ENCODE measurements at regions not wholly inside any gene's neighbourhood (a gene's known extent, or its start where the extent isn't known, plus 50 kb on each side); places are given as distances from the start of the nearest gene placed in this dataset.

DNA sequence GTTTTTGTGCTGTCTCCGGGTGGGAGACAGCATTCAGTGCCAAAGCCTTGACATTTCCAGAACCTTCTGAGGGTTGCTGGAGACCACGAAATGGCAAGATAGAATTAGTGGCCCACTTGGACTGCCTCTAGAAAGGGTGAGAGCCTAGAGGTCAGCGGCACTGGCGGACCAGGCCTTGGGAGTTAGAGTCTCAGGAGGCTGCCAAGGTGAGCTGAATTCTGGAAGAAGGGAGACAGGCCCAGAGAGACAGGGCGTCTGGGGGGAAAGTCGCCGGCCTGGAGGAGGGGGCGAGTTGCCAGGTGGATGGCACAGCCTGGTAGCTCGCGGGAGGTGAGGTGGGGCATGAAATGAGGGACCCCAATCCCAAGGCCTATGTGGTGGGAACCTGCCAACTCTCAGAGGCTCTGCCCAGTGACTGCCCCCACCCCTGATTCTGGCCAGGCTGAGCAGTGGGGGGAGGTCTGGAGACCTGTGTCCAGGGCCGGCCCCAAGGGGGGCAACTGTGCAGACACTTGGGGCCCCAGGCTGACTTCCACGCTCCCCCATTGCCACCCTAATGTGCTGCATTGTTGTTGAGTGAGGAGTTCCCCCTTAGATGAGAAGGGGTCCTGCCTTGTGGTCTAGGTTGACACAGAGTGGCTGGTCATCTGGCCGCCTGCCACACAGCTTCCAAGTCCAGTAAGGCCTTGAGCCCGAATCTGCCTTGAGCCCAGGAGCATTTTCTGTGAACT, 211.1 kb upstream of the CIBAR2 start:
- H3K27me3 ChIP-seq (ENCODE audit: control insufficient read depth in 5 of 5, insufficient read depth in 4 of 5, low read length in 5 of 5), result peaks cover 0 to 3% (median 0%) of the 10 kb centered on the region in 5 donors
- peak overlapping the region; percentile 83 for H3K27ac ChIP-seq (ENCODE audit: low read depth, low read length)
- no peak overlapping the region for H3K4me3 ChIP-seq (ENCODE audit: low read depth in 1 of 5, low read length in 5 of 5)
- H3K4me1 ChIP-seq (ENCODE audit: control insufficient read depth in 5 of 5, insufficient read depth in 5 of 5, low read length in 5 of 5), result peaks cover 13 to 53% (median 40%) of the 10 kb centered on the region in 5 donors
- no peaks in the 10 kb centered on the region for H3K36me3 ChIP-seq (ENCODE audit: control insufficient read depth in 5 of 5, insufficient read depth in 5 of 5, low read length in 5 of 5)
- H3K9ac ChIP-seq (ENCODE audit: low read length in 5 of 5), result peak overlapping the region in 1 of 5 donors; percentile 28
- H3K9me3 ChIP-seq (ENCODE audit: control insufficient read depth in 5 of 5, low read length in 5 of 5), result no peaks in the 10 kb centered on the region

DNA sequence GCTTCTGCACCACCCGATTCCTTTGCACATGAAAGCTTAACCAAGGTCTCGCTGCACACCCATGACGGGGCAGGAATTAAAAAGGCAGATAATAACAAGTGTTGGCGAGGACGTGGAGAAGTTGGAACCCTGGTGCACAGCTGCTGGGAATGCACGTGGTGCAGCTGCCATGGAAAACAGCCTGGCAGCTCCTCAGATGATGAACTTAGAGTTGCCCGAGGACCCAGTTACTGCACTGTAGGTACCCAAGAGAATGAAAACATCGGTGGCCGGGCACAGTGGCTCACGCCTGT, 211.6 kb upstream of the CIBAR2 start:
- no peaks in the 10 kb centered on the region for H3K9me3 ChIP-seq (ENCODE audit: control insufficient read depth in 5 of 5, low read length in 5 of 5)
- H3K27ac ChIP-seq (ENCODE audit: low read depth, low read length), result peak overlapping the region; percentile 83
- peaks cover 0 to 3% (median 0%) of the 10 kb centered on the region in 5 donors for H3K27me3 ChIP-seq (ENCODE audit: control insufficient read depth in 5 of 5, insufficient read depth in 4 of 5, low read length in 5 of 5)
- H3K4me1 ChIP-seq (ENCODE audit: control insufficient read depth in 5 of 5, insufficient read depth in 5 of 5, low read length in 5 of 5), result peaks cover 11 to 58% (median 45%) of the 10 kb centered on the region in 5 donors
- H3K4me3 ChIP-seq (ENCODE audit: low read depth in 1 of 5, low read length in 5 of 5), result no peak overlapping the region
- H3K36me3 ChIP-seq (ENCODE audit: control insufficient read depth in 5 of 5, insufficient read depth in 5 of 5, low read length in 5 of 5), result no peaks in the 10 kb centered on the region
- no peak overlapping the region for H3K9ac ChIP-seq (ENCODE audit: low read length in 5 of 5)

DNA sequence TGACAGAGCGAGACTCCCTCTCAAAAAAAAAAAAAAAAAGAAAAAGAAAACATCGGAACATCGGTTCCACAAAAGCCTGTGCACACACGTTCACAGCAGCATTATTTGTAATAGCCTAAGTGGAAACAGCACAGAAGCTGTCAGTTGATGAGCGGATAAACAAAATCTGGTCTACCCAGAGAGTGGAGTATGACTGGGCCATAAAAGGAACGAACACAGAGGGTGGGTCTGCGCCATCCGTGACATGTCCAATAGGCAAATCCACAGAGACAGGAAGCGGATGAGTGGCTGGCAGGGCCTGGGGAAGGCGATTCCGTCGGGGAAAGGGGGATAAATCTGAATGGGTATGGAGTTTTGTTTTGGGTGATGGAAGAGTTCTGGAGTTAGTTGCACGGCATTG, 212.2 kb upstream of the CIBAR2 start:
- Histone ChIP-seq H3K36me3 (ENCODE audit: control insufficient read depth in 5 of 5, insufficient read depth in 5 of 5, low read length in 5 of 5) (no peaks in the 10 kb centered on the region), H3K4me1 (ENCODE audit: control insufficient read depth in 5 of 5, insufficient read depth in 5 of 5, low read length in 5 of 5) (peaks cover 11 to 63% (median 49%) of the 10 kb centered on the region in 5 donors), H3K27ac (ENCODE audit: low read depth, low read length) (no peak overlapping the region), H3K27me3 (ENCODE audit: control insufficient read depth in 5 of 5, insufficient read depth in 4 of 5, low read length in 5 of 5) (peaks cover 0 to 3% (median 0%) of the 10 kb centered on the region in 5 donors), H3K9me3 (ENCODE audit: control insufficient read depth in 5 of 5, low read length in 5 of 5) (no peaks in the 10 kb centered on the region), H3K4me3 (ENCODE audit: low read depth in 1 of 5, low read length in 5 of 5) (no peak overlapping the region), H3K9ac (ENCODE audit: low read length in 5 of 5) (no peak overlapping the region)

DNA sequence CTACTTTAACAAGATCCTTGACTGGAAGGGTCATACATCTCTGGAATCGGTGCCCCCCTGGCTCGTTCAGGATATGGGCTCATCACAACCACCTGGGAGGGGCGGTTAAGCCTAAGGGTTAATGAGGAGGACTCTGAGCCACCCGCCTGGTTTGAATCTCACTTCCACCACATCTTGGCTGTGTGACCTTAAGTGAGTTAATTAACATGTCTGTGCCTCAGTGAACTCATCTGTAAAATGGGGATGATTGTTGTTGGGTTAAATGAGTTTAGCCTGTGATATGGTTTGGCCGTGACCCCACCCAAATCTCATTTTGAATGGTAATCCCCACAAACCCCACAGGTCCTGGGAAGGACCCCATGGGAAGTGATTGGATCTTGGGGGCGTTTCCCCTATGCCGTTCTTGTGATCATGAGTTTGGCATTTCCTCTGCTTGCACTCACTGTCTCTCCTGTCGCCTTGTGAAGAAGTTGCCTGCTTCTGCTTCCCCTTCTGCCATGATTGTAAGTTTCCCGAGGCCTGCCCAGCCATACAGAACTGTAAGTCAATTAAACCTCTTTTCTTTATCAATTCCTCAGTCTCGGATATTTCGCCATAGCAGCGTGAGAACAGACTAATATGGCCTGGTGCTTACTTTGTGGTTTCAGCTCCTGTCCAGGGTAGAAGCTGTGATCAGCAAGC, 214.0 kb upstream of the CIBAR2 start:
- H3K9me3 ChIP-seq (ENCODE audit: control insufficient read depth in 5 of 5, low read length in 5 of 5), result no peaks in the 10 kb centered on the region
- H3K9ac ChIP-seq (ENCODE audit: low read length in 5 of 5), result no peak overlapping the region
- peaks cover 4 to 58% (median 50%) of the 10 kb centered on the region in 5 donors for H3K4me1 ChIP-seq (ENCODE audit: control insufficient read depth in 5 of 5, insufficient read depth in 5 of 5, low read length in 5 of 5)
- H3K4me3 ChIP-seq (ENCODE audit: low read depth in 1 of 5, low read length in 5 of 5), result no peak overlapping the region
- H3K27ac ChIP-seq (ENCODE audit: low read depth, low read length), result no peak overlapping the region
- no peaks in the 10 kb centered on the region for H3K36me3 ChIP-seq (ENCODE audit: control insufficient read depth in 5 of 5, insufficient read depth in 5 of 5, low read length in 5 of 5)
- peaks cover 0 to 3% (median 0%) of the 10 kb centered on the region in 5 donors for H3K27me3 ChIP-seq (ENCODE audit: control insufficient read depth in 5 of 5, insufficient read depth in 4 of 5, low read length in 5 of 5)

DNA sequence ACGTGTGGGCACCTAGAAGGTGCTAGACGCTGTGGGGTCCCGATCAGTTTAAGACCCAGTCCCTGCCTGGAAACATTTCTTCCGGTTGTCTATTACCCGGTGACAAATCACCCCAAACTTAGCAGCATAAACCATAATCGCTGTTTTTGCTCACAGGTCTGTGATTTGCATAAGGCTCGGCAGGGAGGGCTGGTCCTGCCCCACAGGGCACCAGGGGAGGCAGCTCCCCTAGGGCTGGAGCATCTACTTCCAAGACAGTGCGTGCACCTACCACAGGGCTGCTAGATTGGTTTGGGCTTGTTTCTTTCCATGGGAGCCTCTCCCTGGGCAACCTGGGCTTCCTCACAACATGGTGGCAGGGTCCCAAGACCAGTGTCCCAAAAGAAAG, 214.5 kb upstream of the CIBAR2 start:
- H3K9ac ChIP-seq (ENCODE audit: low read length in 5 of 5), result no peak overlapping the region
- H3K27ac ChIP-seq (ENCODE audit: low read depth, low read length), result no peak overlapping the region
- H3K27me3 ChIP-seq (ENCODE audit: control insufficient read depth in 5 of 5, insufficient read depth in 4 of 5, low read length in 5 of 5), result peaks cover 0 to 3% (median 0%) of the 10 kb centered on the region in 5 donors
- H3K4me3 ChIP-seq (ENCODE audit: low read depth in 1 of 5, low read length in 5 of 5), result no peak overlapping the region
- peaks cover 3 to 53% (median 46%) of the 10 kb centered on the region in 5 donors for H3K4me1 ChIP-seq (ENCODE audit: control insufficient read depth in 5 of 5, insufficient read depth in 5 of 5, low read length in 5 of 5)
- no peaks in the 10 kb centered on the region for H3K36me3 ChIP-seq (ENCODE audit: control insufficient read depth in 5 of 5, insufficient read depth in 5 of 5, low read length in 5 of 5)
- no peaks in the 10 kb centered on the region for H3K9me3 ChIP-seq (ENCODE audit: control insufficient read depth in 5 of 5, low read length in 5 of 5)

DNA sequence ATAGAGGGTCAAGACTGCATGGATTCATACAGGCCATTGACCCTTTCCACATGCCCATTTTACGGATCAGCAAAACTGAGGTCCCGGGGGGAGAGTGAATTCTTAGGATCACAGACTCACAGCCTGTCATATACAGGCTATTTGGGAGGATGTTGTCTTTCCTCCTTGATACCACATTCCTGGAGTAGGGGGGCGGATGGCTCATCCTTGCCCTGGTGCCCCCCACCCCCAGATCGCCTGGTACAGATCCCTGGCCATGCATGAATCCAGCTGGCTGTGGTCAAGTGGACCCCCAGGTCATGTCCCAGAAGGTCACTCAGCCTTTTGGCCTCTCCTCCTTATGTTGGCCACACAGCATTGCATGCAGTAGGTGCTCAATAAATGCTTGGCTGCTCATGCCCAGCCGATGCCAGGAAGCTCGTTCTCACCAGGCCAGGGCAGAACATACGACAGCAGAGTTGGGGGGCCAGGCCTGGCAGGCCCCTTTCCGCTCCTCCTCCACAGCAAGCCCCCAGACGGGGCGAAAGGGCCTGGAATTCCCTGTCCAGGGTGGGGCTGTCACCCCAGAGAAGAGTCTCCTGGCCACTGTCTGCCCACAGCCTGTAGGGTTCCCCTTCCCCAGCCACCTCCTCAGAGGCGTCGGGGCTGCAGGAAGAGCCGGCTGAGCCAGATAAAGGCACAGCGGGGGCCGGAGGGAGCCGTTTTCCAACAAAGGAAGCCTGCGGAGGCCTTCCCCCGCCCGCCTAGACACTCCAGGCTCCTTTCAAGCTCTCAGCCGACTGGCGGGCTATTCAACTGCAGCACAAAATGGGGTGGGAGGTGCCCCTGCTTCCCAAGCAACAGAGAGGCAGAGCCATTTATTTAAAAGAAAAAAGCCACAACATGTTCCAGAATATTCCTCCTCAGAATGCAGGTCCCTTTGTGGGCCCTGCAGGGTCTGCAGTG, 215.7 kb upstream of the CIBAR2 start:
- Histone ChIP-seq H3K27ac (ENCODE audit: low read depth, low read length) (no peak overlapping the region), H3K36me3 (ENCODE audit: control insufficient read depth in 5 of 5, insufficient read depth in 5 of 5, low read length in 5 of 5) (no peaks in the 10 kb centered on the region), H3K9me3 (ENCODE audit: control insufficient read depth in 5 of 5, low read length in 5 of 5) (no peaks in the 10 kb centered on the region), H3K9ac (ENCODE audit: low read length in 5 of 5) (peak overlapping the region in 1 of 5 donors; percentile 38), H3K4me3 (ENCODE audit: low read depth in 1 of 5, low read length in 5 of 5) (peak overlapping the region in 1 of 5 donors; percentile 26), H3K27me3 (ENCODE audit: control insufficient read depth in 5 of 5, insufficient read depth in 4 of 5, low read length in 5 of 5) (peaks cover 0 to 3% (median 0%) of the 10 kb centered on the region in 5 donors), H3K4me1 (ENCODE audit: control insufficient read depth in 5 of 5, insufficient read depth in 5 of 5, low read length in 5 of 5) (peaks cover 1 to 42% (median 34%) of the 10 kb centered on the region in 5 donors)

DNA sequence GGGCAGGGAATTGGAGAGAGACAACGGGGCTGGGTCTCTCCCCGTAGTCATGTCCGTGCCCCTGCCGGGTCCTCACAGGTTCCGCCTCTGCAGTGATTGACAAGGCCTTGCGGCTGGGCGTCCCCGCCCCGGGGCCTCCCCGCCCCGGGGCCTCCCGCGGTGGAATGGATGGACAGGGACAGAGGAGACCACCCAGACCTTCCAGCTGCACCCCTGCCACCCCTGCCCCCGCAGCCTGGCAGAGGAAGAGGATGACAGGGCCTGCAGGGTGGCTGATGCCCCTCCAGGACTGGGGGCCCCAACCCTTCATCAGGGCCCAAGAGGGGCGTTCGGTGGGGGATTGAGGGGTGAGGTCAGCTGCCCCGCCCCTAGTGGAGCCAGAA, 216.4 kb upstream of the CIBAR2 start:
- Histone ChIP-seq H3K4me1 (ENCODE audit: control insufficient read depth in 5 of 5, insufficient read depth in 5 of 5, low read length in 5 of 5) (peaks cover 1 to 37% (median 31%) of the 10 kb centered on the region in 5 donors), H3K4me3 (ENCODE audit: low read depth in 1 of 5, low read length in 5 of 5) (peak overlapping the region in 1 of 5 donors; percentile 26)

DNA sequence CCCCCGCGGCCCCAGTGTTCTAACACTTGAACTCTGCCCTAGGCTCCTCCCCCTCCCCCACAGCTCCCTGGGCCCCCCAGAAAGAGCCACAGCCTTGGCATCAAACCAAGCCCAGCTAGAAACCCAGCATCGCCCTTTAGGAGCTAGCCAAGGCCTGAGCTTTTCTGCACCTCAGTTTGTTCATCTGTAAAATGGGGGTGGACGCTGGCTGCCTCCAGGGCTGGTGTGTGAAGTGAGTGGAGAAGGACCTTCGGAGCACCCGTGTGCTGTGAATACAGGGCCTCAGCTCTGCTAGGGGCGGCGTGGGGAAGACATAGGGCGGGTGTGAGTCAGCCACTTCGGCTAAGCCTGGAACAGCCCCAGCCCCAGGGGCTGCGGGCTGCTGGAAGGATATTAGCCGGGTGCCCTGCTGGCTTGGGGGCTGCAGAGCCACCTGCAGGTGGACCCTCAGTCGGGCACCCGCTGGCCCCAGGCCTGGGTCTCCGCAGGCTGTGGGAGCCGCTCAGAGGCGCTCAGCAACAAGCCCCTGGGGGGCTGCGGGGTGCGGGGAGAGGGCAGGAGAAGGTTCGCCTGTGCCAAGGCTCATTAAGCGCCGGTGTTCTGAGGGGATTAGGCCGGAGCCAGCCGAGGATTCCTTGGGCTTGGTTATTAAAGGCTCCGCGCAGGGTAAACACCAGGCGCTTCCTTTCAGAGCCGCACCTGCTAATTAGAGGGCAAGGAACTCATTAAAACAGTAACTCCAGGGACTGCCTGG, 217.0 kb upstream of the CIBAR2 start:
- H3K27me3 ChIP-seq (ENCODE audit: control insufficient read depth in 5 of 5, insufficient read depth in 4 of 5, low read length in 5 of 5), result peaks cover 0 to 3% (median 0%) of the 10 kb centered on the region in 5 donors
- H3K9me3 ChIP-seq (ENCODE audit: control insufficient read depth in 5 of 5, low read length in 5 of 5), result no peaks in the 10 kb centered on the region
- H3K4me1 ChIP-seq (ENCODE audit: control insufficient read depth in 5 of 5, insufficient read depth in 5 of 5, low read length in 5 of 5), result peaks cover 1 to 37% (median 31%) of the 10 kb centered on the region in 5 donors
- no peaks in the 10 kb centered on the region for H3K36me3 ChIP-seq (ENCODE audit: control insufficient read depth in 5 of 5, insufficient read depth in 5 of 5, low read length in 5 of 5)
- no peak overlapping the region for H3K4me3 ChIP-seq (ENCODE audit: low read depth in 1 of 5, low read length in 5 of 5)
- H3K27ac ChIP-seq (ENCODE audit: low read depth, low read length), result no peak overlapping the region
- no peak overlapping the region for H3K9ac ChIP-seq (ENCODE audit: low read length in 5 of 5)

More for the DNA sequence above, 216.4 kb upstream of the CIBAR2 start:
- H3K36me3 ChIP-seq (ENCODE audit: control insufficient read depth in 5 of 5, insufficient read depth in 5 of 5, low read length in 5 of 5), result no peaks in the 10 kb centered on the region
- H3K27ac ChIP-seq (ENCODE audit: low read depth, low read length), result no peak overlapping the region
- no peaks in the 10 kb centered on the region for H3K9me3 ChIP-seq (ENCODE audit: control insufficient read depth in 5 of 5, low read length in 5 of 5)
- no peak overlapping the region for H3K9ac ChIP-seq (ENCODE audit: low read length in 5 of 5)
- H3K27me3 ChIP-seq (ENCODE audit: control insufficient read depth in 5 of 5, insufficient read depth in 4 of 5, low read length in 5 of 5), result peaks cover 0 to 3% (median 0%) of the 10 kb centered on the region in 5 donors

DNA sequence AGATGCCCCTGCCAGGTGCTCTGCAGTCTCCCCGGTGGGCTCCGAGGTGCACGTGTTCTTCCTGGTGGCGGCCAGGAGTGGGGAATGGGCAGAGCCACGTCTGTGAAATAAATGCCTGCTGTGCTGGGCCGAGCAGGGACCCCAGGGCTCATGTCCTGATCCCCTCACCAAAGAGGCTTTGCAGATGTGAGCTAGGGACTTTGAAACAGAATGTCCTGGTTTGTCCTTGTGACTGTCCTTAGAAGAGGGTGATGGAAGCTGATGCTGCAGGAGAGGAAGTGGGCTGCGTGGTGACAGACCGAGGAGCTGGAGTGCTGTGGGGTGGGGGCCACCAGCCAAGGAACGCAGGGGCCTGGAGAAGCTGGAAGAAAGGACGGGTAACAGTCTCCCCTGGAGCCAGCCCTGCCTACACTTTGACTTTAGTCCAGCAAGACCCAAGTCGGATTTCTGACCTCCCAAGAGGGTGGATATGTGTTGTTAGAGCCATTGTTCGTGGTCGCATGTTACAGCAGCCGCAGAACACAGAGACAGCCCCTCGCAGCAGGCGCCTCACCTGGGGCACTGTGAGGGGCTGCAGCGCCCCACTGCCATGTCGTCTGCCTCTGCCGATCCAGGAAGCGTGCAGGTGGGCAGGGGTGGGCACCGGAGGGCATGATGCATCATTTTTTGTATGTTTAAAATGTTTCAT, 217.9 kb upstream of the CIBAR2 start:
- H3K27me3 ChIP-seq (ENCODE audit: control insufficient read depth in 5 of 5, insufficient read depth in 4 of 5, low read length in 5 of 5), result peaks cover 0 to 3% (median 0%) of the 10 kb centered on the region in 5 donors
- H3K27ac ChIP-seq (ENCODE audit: low read depth, low read length), result no peak overlapping the region
- H3K36me3 ChIP-seq (ENCODE audit: control insufficient read depth in 5 of 5, insufficient read depth in 5 of 5, low read length in 5 of 5), result no peaks in the 10 kb centered on the region
- H3K4me1 ChIP-seq (ENCODE audit: control insufficient read depth in 5 of 5, insufficient read depth in 5 of 5, low read length in 5 of 5), result peaks cover 1 to 37% (median 31%) of the 10 kb centered on the region in 5 donors
- no peak overlapping the region for H3K4me3 ChIP-seq (ENCODE audit: low read depth in 1 of 5, low read length in 5 of 5)
- H3K9ac ChIP-seq (ENCODE audit: low read length in 5 of 5), result peak overlapping the region in 1 of 5 donors; percentile 26
- H3K9me3 ChIP-seq (ENCODE audit: control insufficient read depth in 5 of 5, low read length in 5 of 5), result no peaks in the 10 kb centered on the region

All from subcutaneous abdominal adipose tissue (tissue), 5 donors.